NCI-H510A treated with DMSO at 0.1 percent for 48 hours (cell line): ENCODE measurements at regions not wholly inside any gene's neighbourhood (a gene's known extent, or its start where the extent isn't known, plus 50 kb on each side); places are given as distances from the start of the nearest gene placed in this dataset.

ENCODE experiments used
- DNase-seq: peaks from one replicate; lab custom pipeline; 2025; lab: John Stamatoyannopoulos, UW

- no peak for DNase-seq
Measured at GRCh38 chr20:11247046-11248010, 573.5 kb upstream of the JAG1 start.

DNA sequence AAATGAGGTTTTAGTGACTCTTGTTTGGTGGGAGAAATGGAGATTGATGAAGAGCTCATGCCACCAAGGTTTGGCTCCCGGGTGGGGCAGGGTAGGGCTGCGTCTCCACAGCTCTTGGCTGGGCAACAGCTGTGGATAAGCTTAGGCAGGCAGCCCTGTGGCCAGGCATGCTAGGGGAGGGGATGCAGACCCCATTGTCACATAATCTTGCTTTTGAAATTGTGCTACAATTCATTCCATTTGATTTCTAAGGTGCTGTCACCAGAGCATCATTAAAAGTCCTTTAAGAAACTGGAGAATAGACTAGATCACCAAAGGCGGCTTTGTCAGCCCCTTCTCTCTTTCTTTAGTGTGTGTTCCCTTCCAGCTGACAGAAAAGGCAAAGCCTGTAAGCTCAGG is 574.2 kb upstream of the JAG1 start:
- no peak for DNase-seq

GRCh38 chr20:11248687-11249638 is 575.2 kb upstream of the JAG1 start:
- DNase-seq, result no peak

- no peak for DNase-seq
Measured at GRCh38 chr20:11249683-11250082, 575.9 kb upstream of the JAG1 start.

DNA sequence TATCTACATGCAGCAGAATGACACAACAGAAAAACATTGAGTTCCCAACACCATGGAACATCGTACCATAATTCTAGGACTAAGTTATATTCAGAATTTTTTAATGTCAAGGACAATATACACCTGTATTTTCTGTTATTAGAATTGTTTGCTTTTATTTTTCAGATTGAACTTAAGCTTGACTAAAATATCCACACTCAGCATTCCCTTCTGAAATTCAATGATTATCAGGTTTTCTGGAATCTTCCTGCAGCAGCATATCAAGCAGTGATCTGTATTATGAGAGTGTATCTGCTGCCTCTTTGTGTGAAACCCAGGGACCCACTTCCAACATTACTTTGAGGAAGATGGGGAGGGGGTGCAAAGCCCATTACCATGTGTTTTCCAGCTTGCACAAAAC is 578.6 kb upstream of the JAG1 start:
- no peak for DNase-seq

DNA sequence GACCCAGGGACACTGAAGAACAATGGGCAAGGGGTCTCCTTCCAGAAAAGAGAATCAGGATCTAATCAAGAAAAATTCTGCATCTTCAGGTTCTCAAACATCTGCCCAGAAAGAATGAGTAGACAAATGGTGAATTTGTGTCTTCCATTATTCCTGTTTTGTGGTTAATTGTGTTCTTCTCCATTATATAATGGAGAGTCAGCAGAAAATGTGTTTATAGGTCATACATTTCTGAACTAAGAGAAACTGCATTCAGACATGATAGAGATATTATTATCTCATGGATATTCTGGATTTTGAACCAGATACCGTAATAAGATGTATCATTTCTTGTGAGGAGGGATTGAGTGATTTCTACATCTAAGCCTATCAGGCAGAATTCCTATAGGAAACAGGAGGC is 581.7 kb upstream of the JAG1 start:
- DNase-seq, result no peak

GRCh38 chr20:11255860-11256259 is 582.1 kb upstream of the JAG1 start:
- DNase-seq, result no peak

- DNase-seq, result no peak
Measured at GRCh38 chr20:11260611-11261010, 586.8 kb upstream of the JAG1 start.

DNA sequence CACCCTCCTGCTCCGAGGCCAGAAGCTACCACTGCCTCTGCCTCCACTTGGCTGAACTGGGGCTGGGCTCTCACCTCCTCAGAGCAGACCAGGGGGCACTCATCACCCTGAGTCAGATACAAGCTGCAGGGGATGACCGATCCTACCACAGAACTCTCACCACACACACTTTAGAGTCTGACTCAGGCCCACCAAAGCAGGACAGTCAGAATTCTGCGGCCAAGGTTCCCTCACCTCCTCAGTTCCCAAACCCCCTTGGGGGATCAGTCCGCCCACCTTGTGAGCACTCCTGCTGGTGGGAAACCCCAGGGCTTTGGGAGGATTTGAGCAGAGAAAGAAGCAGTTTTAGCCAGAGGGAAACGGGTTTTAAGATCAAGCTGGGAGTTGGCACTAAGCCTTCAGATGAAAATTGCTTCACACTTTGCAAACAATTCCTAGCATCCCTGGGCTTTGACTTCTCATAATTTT is 587.8 kb upstream of the JAG1 start:
- DNase-seq, result no peak

DNA sequence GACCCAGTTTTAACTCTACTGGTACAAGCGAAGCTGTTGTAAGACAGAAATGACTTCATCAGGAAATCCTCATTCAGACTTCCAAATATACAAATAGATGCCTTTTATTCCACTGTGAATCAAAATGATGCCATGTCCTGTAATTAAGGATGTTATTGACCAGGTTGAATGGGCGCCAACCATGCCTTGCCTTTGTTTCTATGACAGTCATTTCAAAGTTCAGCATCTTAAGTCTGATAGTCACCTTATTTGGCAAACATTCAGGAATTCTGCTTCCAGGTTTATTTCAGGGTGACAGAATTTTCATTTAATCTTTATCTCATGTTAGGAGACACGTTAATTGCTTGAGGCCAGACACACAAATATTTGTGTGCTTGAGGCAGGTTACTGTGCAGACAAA is 592.8 kb upstream of the JAG1 start:
- DNase-seq, result no peak

DNA sequence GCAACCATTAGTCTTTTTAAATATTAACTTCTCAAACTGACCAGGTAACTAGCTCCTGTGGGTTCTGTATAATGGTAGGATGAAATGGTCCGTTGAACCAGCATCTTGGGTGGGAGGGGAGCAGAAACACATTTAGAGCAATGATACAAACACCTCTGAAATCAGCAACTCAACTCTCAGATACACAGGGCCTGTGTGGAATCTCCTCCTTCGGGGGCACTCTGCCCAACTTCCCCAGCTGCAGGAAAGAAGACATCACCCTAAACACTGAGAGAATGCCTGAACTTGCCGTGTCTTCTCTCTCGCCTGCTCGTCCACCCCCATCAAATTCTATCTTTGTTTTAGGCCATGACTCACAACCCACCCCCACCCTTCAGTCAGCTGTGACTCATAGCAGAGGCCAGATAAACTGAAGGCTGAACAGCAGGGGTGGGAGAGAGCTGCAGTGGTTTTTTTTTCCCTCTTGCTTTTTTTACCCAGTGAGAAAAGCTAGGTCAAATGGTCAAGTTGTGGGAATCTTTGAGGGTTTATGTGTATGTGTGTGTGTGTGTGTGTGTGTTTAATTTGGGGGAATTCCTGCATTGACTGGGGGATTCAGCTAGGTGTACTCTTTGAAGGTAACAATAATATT is 593.4 kb upstream of the JAG1 start:
- DNase-seq, result no peak

GRCh38 chr20:11267762-11268335 is 594.0 kb upstream of the JAG1 start:
- DNase-seq, result no peak

DNA sequence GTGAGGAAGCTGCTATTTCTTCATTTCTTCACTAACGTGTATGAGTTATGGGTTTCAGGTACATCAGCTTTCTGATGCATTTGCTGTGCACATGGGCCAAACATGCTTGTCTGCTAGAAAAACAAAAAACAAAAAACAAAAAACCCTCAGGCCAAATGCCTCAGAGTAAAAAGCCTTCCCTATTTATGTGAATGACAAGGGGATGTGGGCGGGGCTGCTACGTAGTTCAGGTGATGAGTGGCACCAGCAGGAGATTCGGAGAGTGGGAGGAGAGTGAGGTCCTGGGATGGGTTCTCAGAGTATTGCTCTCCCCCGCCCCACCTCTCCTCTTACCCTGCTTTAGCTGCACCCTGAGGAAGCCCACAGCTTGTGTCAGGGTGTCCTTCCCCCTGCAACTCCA is 596.8 kb upstream of the JAG1 start:
- no peak for DNase-seq

DNA sequence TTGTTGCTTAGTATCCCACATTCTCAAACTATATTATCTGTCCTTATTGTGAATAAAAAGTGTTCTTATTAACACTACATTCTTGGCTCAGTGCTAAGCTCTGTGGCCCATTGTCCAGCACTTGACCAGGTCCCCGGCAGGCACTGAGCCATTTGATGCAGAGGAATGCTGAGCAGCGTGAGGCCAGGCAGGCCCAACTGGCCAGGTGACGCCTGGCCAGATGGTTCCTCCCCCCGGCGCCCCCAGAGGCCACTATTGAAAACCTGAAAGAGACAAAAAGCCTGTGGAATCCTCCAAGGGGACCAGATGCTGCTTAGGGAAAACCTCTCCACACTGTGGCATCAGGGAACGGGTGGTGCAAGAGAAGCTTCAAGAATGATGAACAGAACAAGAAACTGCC is 597.5 kb upstream of the JAG1 start:
- no peak for DNase-seq

DNA sequence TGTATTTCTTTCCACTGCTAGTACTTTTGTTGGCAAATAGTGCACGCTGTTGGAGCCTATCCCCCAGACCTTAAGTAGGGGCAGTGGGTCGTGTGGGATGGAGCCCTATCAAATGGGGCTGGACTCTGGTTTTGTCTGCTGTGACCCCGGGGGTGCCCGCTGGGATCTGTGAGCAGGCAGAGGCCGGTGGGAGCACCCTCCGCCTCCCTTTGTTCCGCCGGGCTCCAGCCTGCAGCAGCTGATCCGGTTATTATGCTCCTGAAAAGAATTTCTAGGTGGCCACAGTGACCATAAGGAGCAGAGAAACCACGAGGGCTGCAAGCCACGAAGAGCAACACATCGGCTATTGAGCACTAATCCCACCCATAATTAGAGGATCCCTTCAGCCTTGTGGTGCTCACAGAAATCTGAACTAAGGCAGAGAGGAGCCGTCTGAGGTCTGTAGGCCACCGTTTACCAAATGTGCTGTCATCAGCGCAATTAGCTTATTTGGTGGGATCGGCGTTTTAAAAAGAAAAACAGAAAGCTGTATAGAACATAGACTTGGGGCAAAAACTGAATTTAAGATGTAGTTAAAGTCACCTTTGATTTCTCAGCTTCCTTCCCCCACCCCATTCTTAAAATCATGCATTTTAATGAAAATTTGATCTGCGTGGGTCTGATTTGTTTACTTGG is 598.3 kb upstream of the JAG1 start:
- DNase-seq, result no peak

GRCh38 chr20:11274141-11274594 is 600.4 kb upstream of the JAG1 start:
- peak; percentile 87 for DNase-seq

DNA sequence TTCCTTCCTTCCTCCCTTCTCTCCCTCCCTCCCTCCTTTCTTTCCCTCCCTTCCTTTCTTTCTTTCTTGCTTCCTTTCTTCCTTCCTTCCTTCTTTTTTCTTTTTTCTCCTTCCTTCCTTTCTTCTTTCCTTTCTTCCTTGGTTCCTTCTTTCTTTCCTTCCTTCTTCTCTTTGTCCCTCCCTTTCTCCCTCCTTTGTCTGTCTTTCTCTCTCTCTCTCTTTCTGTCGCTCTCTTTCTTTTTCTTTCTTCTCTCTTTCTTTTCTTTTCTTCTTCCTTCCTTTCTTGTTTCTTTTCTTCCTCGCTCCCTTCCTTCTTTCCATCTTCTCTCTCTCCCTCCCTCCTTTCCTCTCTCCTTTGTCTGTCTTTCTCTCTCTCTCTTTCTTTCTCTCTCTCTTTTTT is 601.9 kb upstream of the JAG1 start:
- DNase-seq, result no peak

DNA sequence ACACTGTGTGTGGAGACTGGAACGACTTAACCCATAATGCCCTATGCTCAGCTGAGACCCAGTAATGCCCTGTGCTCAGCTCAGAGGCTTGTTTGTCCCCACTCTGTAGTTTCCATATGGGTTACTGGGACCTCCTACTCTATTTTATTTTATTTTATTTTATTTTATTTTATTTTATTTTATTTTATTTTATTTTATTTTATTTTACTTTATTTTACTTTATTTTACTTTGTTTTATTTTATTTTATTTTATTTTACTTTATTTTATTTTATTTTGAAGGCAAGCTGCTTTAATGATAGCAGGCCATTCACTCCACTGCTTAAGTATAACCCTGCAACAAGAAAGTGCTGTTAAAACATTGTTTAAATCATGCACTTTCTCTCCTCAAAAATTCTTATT is 603.4 kb upstream of the JAG1 start:
- no peak for DNase-seq

- DNase-seq, result no peak
Measured at GRCh38 chr20:11277858-11278257, 604.1 kb upstream of the JAG1 start.

DNA sequence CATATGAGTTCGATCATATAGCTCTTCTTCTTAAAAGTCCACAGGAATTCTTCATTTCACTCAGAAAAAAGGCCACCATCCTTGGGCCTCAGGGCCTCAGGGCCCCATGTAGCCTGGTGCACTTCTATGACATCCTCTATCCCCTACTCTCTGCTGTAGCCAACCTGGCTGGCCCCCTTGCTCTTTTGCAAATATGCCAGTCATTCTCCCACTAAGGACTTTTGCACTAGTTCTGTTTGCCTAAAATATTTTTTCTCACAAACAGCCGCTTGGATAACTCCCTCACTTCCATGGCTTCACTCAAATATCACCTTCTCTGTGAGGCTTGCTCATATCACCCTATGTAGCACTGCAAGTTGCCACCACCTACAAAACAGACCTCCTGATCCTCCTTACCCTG is 604.7 kb upstream of the JAG1 start:
- DNase-seq, result no peak

GRCh38 chr20:11281240-11281639 is 607.4 kb upstream of the JAG1 start:
- DNase-seq, result no peak
